ENCODE measurements at regions not wholly inside any gene's neighbourhood (a gene's known extent, or its start where the extent isn't known, plus 50 kb on each side); places are given as distances from the start of the nearest gene placed in this dataset.

- H3K9me3 ChIP-seq, result no peaks in the 10 kb centered on the region
- no peaks in the 10 kb centered on the region for H3K36me3 ChIP-seq
- H3K27me3 ChIP-seq, result peaks cover 6% of the 10 kb centered on the region
- TF ChIP-seq CTCF (IDR thresholded peaks at IDR 0.05), result no peak
- no peak for TF ChIP-seq EP300 (IDR thresholded peaks at IDR 0.05)
- no peak for TF ChIP-seq POLR2A (IDR thresholded peaks at IDR 0.05)
- TF ChIP-seq POLR2AphosphoS5 (IDR thresholded peaks at IDR 0.05), result no peak
- no peak overlapping the region for H3K27ac ChIP-seq
- H3K4me1 ChIP-seq, result no peaks in the 10 kb centered on the region
- WGBS, 2 donors (ENCODE audit: low coverage in 1 of 2), result 73 to 80% methylated on average over 3 of the region's 3 CpGs
- H3K4me3 ChIP-seq, result no peak overlapping the region
- no peak for ATAC-seq
These were observed 156.8 kb upstream of the NFE2L3 start for GRCh38 chr7:25995216-25995615.

- no peak for TF ChIP-seq POLR2AphosphoS5 (IDR thresholded peaks at IDR 0.05)
- no peak for TF ChIP-seq POLR2A (IDR thresholded peaks at IDR 0.05)
- TF ChIP-seq EP300 (IDR thresholded peaks at IDR 0.05), result no peak
- TF ChIP-seq CTCF (IDR thresholded peaks at IDR 0.05), result no peak
These were observed 156.0 kb upstream of the NFE2L3 start for GRCh38 chr7:25996006-25996408.

GRCh38 chr7:25998499-25998898 is 153.5 kb upstream of the NFE2L3 start:
- no peak for ATAC-seq
- TF ChIP-seq CTCF (IDR thresholded peaks at IDR 0.05) (no peak), POLR2A (IDR thresholded peaks at IDR 0.05) (no peak), POLR2AphosphoS5 (IDR thresholded peaks at IDR 0.05) (no peak), EP300 (IDR thresholded peaks at IDR 0.05) (no peak)

More at GRCh38 chr7:25996006-25996408, 156.0 kb upstream of the NFE2L3 start:
- H3K36me3 ChIP-seq, result no peaks in the 10 kb centered on the region
- H3K9me3 ChIP-seq, result no peaks in the 10 kb centered on the region
- H3K4me1 ChIP-seq, result no peaks in the 10 kb centered on the region
- no peak for ATAC-seq
- WGBS, 2 donors (ENCODE audit: low coverage in 1 of 2), result 62 to 63% methylated on average over 6 of the region's 7 CpGs
- H3K4me3 ChIP-seq, result no peak overlapping the region
- peaks cover 6% of the 10 kb centered on the region for H3K27me3 ChIP-seq
- H3K27ac ChIP-seq, result no peak overlapping the region

GRCh38 chr7:26000841-26001240 is 151.2 kb upstream of the NFE2L3 start:
- H3K27ac ChIP-seq, result no peak overlapping the region
- no peaks in the 10 kb centered on the region for H3K36me3 ChIP-seq
- H3K9me3 ChIP-seq, result no peaks in the 10 kb centered on the region
- no peak overlapping the region for H3K4me3 ChIP-seq
- no peak for ATAC-seq
- no peaks in the 10 kb centered on the region for H3K4me1 ChIP-seq
- peaks cover 20% of the 10 kb centered on the region for H3K27me3 ChIP-seq
- no peak for TF ChIP-seq POLR2AphosphoS5 (IDR thresholded peaks at IDR 0.05)
- no peak for TF ChIP-seq POLR2A (IDR thresholded peaks at IDR 0.05)
- no peak for TF ChIP-seq EP300 (IDR thresholded peaks at IDR 0.05)
- no peak for TF ChIP-seq CTCF (IDR thresholded peaks at IDR 0.05)
- WGBS, 2 donors (ENCODE audit: low coverage in 1 of 2), result 80 to 83% methylated on average over 2 to 3 of the region's 3 CpGs

More at GRCh38 chr7:25998499-25998898, 153.5 kb upstream of the NFE2L3 start:
- Histone ChIP-seq H3K36me3 (no peaks in the 10 kb centered on the region), H3K9me3 (no peaks in the 10 kb centered on the region), H3K27me3 (peaks cover 20% of the 10 kb centered on the region), H3K4me1 (no peaks in the 10 kb centered on the region), H3K4me3 (no peak overlapping the region), H3K27ac (no peak overlapping the region)
- 79 to 83% methylated on average over 8 of the region's 9 CpGs for WGBS, 2 donors (ENCODE audit: low coverage in 1 of 2)

- Histone ChIP-seq H3K4me1 (no peaks in the 10 kb centered on the region), H3K27me3 (peaks cover 20% of the 10 kb centered on the region), H3K27ac (no peak overlapping the region), H3K4me3 (no peak overlapping the region), H3K9me3 (no peaks in the 10 kb centered on the region), H3K36me3 (no peaks in the 10 kb centered on the region)
- no peak for ATAC-seq
- TF ChIP-seq POLR2AphosphoS5 (IDR thresholded peaks at IDR 0.05) (no peak), EP300 (IDR thresholded peaks at IDR 0.05) (no peak), CTCF (IDR thresholded peaks at IDR 0.05) (no peak), POLR2A (IDR thresholded peaks at IDR 0.05) (no peak)
- 48 to 88% methylated on average over 1 to 5 of the region's 5 CpGs for WGBS, 2 donors (ENCODE audit: low coverage in 1 of 2)
These were observed 150.2 kb upstream of the NFE2L3 start for GRCh38 chr7:26001662-26002244.

Measured in gastroesophageal sphincter (tissue), 4 donors.